ENCODE measurements at regions not wholly inside any gene's neighbourhood (a gene's known extent, or its start where the extent isn't known, plus 50 kb on each side); places are given as distances from the start of the nearest gene placed in this dataset.

DNA sequence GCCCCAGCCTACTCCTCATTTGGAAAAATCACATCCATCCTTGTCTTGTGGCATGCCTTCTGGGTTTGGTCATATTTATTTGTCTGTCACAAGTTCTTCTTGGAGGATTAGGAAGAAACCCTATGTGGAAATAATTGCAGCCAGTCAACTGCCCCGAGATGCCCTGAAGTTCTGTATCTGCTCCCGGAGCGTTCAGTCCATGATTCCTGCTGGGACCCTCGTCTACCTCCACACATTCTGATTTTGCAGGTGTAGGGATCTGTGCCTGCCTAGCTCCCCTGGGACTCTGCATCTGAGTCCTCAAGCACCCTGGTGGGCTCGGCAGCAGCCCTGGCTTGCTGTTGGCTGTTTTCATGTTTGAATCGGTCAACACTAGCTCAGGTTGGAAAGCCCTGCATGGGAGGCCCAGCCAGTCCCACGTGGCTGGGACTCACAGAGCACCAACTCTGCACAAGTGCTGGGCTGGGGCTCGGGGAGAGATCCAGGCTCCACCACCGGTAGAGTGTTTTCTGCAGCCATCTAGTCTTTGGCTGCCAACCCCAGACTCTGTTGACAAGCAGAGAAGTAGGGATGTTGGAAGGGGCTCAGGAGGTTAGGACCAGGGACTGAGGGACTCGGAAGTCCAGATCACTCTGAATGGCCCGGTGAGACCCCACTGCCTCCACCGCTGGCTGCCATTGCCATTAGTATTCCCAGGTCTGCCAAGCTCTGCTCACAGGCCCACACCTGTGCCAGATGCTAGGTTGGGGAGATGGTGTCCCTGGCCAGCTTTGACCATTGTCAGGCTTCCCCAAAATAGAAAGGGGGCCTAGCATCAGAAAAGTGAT lies 183.5 kb upstream of the CST7 start:
- no peak overlapping the region for H3K9ac ChIP-seq (ENCODE audit: low read depth, low read length, poor library complexity, severe bottlenecking)

DNA sequence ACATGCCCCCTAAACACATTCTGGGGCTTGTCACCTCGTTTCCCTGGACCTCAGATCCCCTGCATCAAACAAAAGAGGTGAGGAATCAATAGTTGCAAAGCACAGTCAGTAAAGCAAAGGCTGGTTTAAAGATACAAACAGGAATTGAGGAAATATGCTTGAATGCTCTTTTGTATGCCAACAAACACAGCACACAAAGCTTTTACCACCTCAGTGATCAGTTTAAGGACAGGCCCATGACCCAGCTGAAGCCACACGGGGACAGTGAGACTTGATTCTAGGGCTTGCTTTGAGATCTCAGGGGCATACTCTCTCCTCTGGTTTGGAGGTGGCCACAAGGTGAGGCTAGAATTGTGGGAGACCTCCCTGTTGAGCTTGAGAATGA lies 182.9 kb upstream of the CST7 start:
- no peak overlapping the region for H3K4me3 ChIP-seq (ENCODE audit: low read length, poor library complexity, severe bottlenecking)
- no peak overlapping the region for H2AFZ ChIP-seq (ENCODE audit: low read length)
- no peaks in the 10 kb centered on the region for H4K20me1 ChIP-seq (ENCODE audit: insufficient read depth, low read length, poor library complexity, severe bottlenecking)
- H3K4me2 ChIP-seq (ENCODE audit: low read depth, low read length, poor library complexity, severe bottlenecking) = no peak overlapping the region
- H3K27me3 ChIP-seq (ENCODE audit: insufficient read depth, low read length, poor library complexity, severe bottlenecking) = no peaks in the 10 kb centered on the region
- no peaks in the 10 kb centered on the region for H3K36me3 ChIP-seq (ENCODE audit: insufficient read depth, low read length)
- no peaks in the 10 kb centered on the region for H3K79me2 ChIP-seq (ENCODE audit: insufficient read depth, low read length)
- no peaks in the 10 kb centered on the region; the same call in 1 of the 2 replicates for H3K9me3 ChIP-seq (ENCODE audit: insufficient read depth, low read depth, low read length)
- H3K4me1 ChIP-seq (ENCODE audit: insufficient read depth, low read length, poor library complexity, severe bottlenecking) = no peaks in the 10 kb centered on the region
- no peaks in the 10 kb centered on the region for H3K9me2 ChIP-seq (replicated peaks; ENCODE audit: low read depth, low read length)
- no peak for TF ChIP-seq EZH2phosphoT487 (IDR thresholded peaks at IDR 0.05; ENCODE audit: borderline replicate concordance)
- TF ChIP-seq, protein P1, sequence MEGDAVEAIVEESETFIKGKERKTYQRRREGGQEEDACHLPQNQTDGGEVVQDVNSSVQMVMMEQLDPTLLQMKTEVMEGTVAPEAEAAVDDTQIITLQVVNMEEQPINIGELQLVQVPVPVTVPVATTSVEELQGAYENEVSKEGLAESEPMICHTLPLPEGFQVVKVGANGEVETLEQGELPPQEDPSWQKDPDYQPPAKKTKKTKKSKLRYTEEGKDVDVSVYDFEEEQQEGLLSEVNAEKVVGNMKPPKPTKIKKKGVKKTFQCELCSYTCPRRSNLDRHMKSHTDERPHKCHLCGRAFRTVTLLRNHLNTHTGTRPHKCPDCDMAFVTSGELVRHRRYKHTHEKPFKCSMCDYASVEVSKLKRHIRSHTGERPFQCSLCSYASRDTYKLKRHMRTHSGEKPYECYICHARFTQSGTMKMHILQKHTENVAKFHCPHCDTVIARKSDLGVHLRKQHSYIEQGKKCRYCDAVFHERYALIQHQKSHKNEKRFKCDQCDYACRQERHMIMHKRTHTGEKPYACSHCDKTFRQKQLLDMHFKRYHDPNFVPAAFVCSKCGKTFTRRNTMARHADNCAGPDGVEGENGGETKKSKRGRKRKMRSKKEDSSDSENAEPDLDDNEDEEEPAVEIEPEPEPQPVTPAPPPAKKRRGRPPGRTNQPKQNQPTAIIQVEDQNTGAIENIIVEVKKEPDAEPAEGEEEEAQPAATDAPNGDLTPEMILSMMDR (conservative IDR thresholded peaks at IDR 0.05; ENCODE audit: low read length) = no peak
- H3K9ac ChIP-seq (ENCODE audit: low read depth, low read length, poor library complexity, severe bottlenecking) = no peak overlapping the region
- H3F3A ChIP-seq (ENCODE audit: low read depth) = no peaks in the 10 kb centered on the region

More for the DNA sequence above, 183.5 kb upstream of the CST7 start:
- Histone ChIP-seq H3K4me2 (ENCODE audit: low read depth, low read length, poor library complexity, severe bottlenecking) (no peak overlapping the region), H2AFZ (ENCODE audit: low read length) (no peak overlapping the region), H3K4me3 (ENCODE audit: low read length, poor library complexity, severe bottlenecking) (no peak overlapping the region), H3F3A (ENCODE audit: low read depth) (no peaks in the 10 kb centered on the region), H4K20me1 (ENCODE audit: insufficient read depth, low read length, poor library complexity, severe bottlenecking) (no peaks in the 10 kb centered on the region), H3K4me1 (ENCODE audit: insufficient read depth, low read length, poor library complexity, severe bottlenecking) (no peaks in the 10 kb centered on the region), H3K27me3 (ENCODE audit: insufficient read depth, low read length, poor library complexity, severe bottlenecking) (no peaks in the 10 kb centered on the region), H3K9me3 (ENCODE audit: insufficient read depth, low read depth, low read length) (no peaks in the 10 kb centered on the region; the same call in 1 of the 2 replicates), H3K36me3 (ENCODE audit: insufficient read depth, low read length) (no peaks in the 10 kb centered on the region), H3K79me2 (ENCODE audit: insufficient read depth, low read length) (no peaks in the 10 kb centered on the region), H3K9me2 (replicated peaks; ENCODE audit: low read depth, low read length) (no peaks in the 10 kb centered on the region)
- TF ChIP-seq, protein P1 (conservative IDR thresholded peaks at IDR 0.05; ENCODE audit: low read length) = no peak
- no peak for TF ChIP-seq EZH2phosphoT487 (IDR thresholded peaks at IDR 0.05; ENCODE audit: borderline replicate concordance)

DNA sequence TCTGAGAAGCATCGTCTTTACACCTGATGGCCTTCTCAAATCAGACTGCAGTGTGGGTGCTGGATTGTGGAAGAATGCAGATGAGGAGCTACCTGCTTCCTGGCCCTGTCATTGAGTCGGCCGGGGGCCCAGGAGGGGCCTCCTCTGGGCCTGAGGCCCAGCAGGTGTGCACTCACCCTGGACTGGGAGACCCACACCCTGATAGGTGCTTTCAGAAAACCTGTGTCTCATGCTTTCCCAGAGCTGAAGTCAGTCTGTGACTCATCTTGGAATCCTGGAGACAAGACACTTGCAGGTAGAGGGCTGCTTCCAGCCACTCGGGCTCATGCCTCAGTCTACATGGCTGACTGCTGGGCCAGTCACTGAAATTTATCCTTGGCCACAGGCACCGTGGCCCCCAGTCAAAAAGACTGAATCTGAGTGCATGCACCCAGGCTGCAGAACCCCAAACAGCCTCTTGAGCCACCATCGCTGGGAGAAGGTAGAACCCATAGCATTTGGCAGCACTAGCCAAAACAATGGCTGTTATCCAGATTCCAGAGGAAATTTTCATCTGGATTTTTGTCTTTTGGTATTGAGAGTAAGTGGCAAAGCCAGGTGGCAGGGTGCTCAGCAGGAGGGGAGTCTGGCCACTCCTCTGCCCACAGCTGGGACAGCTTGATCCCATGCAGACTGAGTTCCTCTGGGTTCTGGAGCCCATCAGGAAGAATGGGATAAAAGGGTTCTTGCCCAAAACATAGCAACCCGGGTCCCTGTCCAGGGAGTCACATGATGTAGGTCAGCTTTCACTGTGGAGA lies 182.0 kb upstream of the CST7 start:
- no peaks in the 10 kb centered on the region; the same call in 1 of the 2 replicates for H3K9me3 ChIP-seq (ENCODE audit: insufficient read depth, low read depth, low read length)
- no peaks in the 10 kb centered on the region for H3K4me1 ChIP-seq (ENCODE audit: insufficient read depth, low read length, poor library complexity, severe bottlenecking)
- no peaks in the 10 kb centered on the region for H3K9me2 ChIP-seq (replicated peaks; ENCODE audit: low read depth, low read length)
- no peak overlapping the region for H3K4me3 ChIP-seq (ENCODE audit: low read length, poor library complexity, severe bottlenecking)
- no peak overlapping the region for H3K9ac ChIP-seq (ENCODE audit: low read depth, low read length, poor library complexity, severe bottlenecking)
- no peak overlapping the region for H3K4me2 ChIP-seq (ENCODE audit: low read depth, low read length, poor library complexity, severe bottlenecking)
- H4K20me1 ChIP-seq (ENCODE audit: insufficient read depth, low read length, poor library complexity, severe bottlenecking) = no peaks in the 10 kb centered on the region
- H3K27me3 ChIP-seq (ENCODE audit: insufficient read depth, low read length, poor library complexity, severe bottlenecking) = no peaks in the 10 kb centered on the region
- H3K36me3 ChIP-seq (ENCODE audit: insufficient read depth, low read length) = no peaks in the 10 kb centered on the region
- TF ChIP-seq, protein P1 (conservative IDR thresholded peaks at IDR 0.05; ENCODE audit: low read length) = no peak
- TF ChIP-seq EZH2phosphoT487 (IDR thresholded peaks at IDR 0.05; ENCODE audit: borderline replicate concordance) = no peak
- H3F3A ChIP-seq (ENCODE audit: low read depth) = no peaks in the 10 kb centered on the region
- H2AFZ ChIP-seq (ENCODE audit: low read length) = no peak overlapping the region
- no peaks in the 10 kb centered on the region for H3K79me2 ChIP-seq (ENCODE audit: insufficient read depth, low read length)

All from Loucy (cell line).